Esophagus squamous epithelium (tissue), 5 donors: ENCODE measurements at regions not wholly inside any gene's neighbourhood (a gene's known extent, or its start where the extent isn't known, plus 50 kb on each side); places are given as distances from the start of the nearest gene placed in this dataset.

ENCODE experiments used
- DNase-seq: peaks from one replicate; lab custom pipeline; 2025; lab: John Stamatoyannopoulos, UW
- H3K27ac ChIP-seq, 4 donors: fragments of 200-600 bp; sonication (generic); one replicate each; pipeline ENCODE4 v1.5.1; 2016 to 2019; ENCODE audit warnings: mild to moderate bottlenecking in 1 of 4
- H3K27me3 ChIP-seq, 4 donors: fragments of 200-600 bp; sonication (generic); 1 replicate in 3 of 4; 2 replicates in 1 of 4; pipeline versions ENCODE4 v1.5.1 to v1.6.0; 2017 to 2021; ENCODE audit warnings: antibody characterized with exemption in 1 of 4
- H3K36me3 ChIP-seq, 3 donors: fragments of 200-600 bp; sonication (generic); one replicate each; pipeline ENCODE4 v1.5.1; 2016 to 2019
- H3K4me1 ChIP-seq, 3 donors: fragments of 200-600 bp; sonication (generic); one replicate each; pipeline ENCODE4 v1.5.1; 2017 to 2019
- H3K4me3 ChIP-seq, 4 donors: fragments of 200-600 bp; sonication (generic); 1 replicate in 3 of 4; 2 replicates in 1 of 4; pipeline ENCODE4 v1.5.1; 2016 to 2019; ENCODE audit warnings: mild to moderate bottlenecking in 2 of 4, moderate library complexity in 1 of 4
- H3K9me3 ChIP-seq, 3 donors: fragments of 200-600 bp; sonication (generic); one replicate each; pipeline ENCODE4 v1.5.1; 2016 to 2019
- POLR2A ChIP-seq, 4 donors: fragments of 450-650 bp; IDR thresholded peaks; one replicate each; pipeline ENCODE4 v1.6.1; 2017; ENCODE audit warnings: antibody characterized with exemption in 4 of 4, mild to moderate bottlenecking in 4 of 4, moderate library complexity in 3 of 4
- WGBS, 2 donors: methylation state at CpG; one replicate each; pipeline ENCODE4 v1.1.5; 2018; 5-methylcytosine and 5-hydroxymethylcytosine counted together
- intact Hi-C: fragments of 100-400 bp; cut with DNase I; formaldehyde crosslinking; loops from one replicate; pipeline ENCODE4 v1.15.0; 2022
- TF ChIP-seq, protein P1 (sequence below), 6 experiments: fragments of 450-650 bp in 4 of 6; fragments of 200-600 bp in 2 of 6; sonication (generic) in 2 of 6; IDR thresholded peaks; one replicate each; pipeline ENCODE4 v1.5.1; 2016 to 2019; ENCODE audit warnings: antibody characterized with exemption in 6 of 6, mild to moderate bottlenecking in 4 of 6, moderate library complexity in 4 of 6
- donor health status: DM: yes; HTN: yes; CAD: no.

- TF ChIP-seq POLR2A (IDR thresholded peaks at IDR 0.05), result no peak
- TF ChIP-seq, protein P1, sequence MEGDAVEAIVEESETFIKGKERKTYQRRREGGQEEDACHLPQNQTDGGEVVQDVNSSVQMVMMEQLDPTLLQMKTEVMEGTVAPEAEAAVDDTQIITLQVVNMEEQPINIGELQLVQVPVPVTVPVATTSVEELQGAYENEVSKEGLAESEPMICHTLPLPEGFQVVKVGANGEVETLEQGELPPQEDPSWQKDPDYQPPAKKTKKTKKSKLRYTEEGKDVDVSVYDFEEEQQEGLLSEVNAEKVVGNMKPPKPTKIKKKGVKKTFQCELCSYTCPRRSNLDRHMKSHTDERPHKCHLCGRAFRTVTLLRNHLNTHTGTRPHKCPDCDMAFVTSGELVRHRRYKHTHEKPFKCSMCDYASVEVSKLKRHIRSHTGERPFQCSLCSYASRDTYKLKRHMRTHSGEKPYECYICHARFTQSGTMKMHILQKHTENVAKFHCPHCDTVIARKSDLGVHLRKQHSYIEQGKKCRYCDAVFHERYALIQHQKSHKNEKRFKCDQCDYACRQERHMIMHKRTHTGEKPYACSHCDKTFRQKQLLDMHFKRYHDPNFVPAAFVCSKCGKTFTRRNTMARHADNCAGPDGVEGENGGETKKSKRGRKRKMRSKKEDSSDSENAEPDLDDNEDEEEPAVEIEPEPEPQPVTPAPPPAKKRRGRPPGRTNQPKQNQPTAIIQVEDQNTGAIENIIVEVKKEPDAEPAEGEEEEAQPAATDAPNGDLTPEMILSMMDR (IDR thresholded peaks at IDR 0.05), result no peak
- no peaks in the 10 kb centered on the region for H3K36me3 ChIP-seq
- 72% methylated on average over 2 of the region's 2 CpGs for WGBS, 2 donors
- no peak for DNase-seq
- no peaks in the 10 kb centered on the region for H3K9me3 ChIP-seq
- peaks cover 0 to 32% (median 6%) of the 10 kb centered on the region in 3 donors for H3K4me1 ChIP-seq
- intact Hi-C loops, result no loop called here
- no peaks in the 10 kb centered on the region for H3K27me3 ChIP-seq
- H3K4me3 ChIP-seq, result no peak overlapping the region
- peak overlapping the region in 1 of 4 donors; percentile 25 for H3K27ac ChIP-seq
Measured at GRCh38 chr21:17372200-17372599, 140.6 kb upstream of the CXADR start.

DNA sequence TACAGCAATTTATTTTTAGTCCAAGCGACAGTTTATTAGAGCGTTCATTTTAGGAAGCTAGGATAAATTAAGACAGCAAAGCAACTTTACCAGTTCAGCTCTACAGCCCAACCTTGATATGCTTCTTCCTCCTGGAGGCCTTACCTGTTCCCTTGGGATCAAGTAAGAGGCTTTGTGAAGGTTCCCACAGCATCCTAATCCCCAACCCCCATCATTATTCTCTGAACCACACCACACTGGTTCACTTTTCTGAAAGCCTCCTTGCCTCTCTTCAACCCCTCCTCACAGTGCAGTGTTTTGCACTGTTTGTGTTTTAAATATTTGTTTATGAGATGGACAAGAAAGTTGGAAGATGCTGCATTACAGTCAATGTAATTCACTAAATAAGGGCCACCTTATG lies 126.3 kb upstream of the CXADR start:
- Histone ChIP-seq H3K4me1 (peaks cover 0 to 10% (median 0%) of the 10 kb centered on the region in 3 donors), H3K4me3 (no peak overlapping the region), H3K9me3 (peaks cover 0 to 6% (median 3%) of the 10 kb centered on the region in 3 donors), H3K36me3 (no peaks in the 10 kb centered on the region), H3K27ac (no peak overlapping the region), H3K27me3 (no peaks in the 10 kb centered on the region)
- TF ChIP-seq POLR2A (IDR thresholded peaks at IDR 0.05), result no peak
- TF ChIP-seq, protein P1 (IDR thresholded peaks at IDR 0.05), result no peak
- 22 to 35% methylated on average over 2 of the region's 2 CpGs for WGBS, 2 donors
- DNase-seq, result no peak
- intact Hi-C loops, result no loop called here

DNA sequence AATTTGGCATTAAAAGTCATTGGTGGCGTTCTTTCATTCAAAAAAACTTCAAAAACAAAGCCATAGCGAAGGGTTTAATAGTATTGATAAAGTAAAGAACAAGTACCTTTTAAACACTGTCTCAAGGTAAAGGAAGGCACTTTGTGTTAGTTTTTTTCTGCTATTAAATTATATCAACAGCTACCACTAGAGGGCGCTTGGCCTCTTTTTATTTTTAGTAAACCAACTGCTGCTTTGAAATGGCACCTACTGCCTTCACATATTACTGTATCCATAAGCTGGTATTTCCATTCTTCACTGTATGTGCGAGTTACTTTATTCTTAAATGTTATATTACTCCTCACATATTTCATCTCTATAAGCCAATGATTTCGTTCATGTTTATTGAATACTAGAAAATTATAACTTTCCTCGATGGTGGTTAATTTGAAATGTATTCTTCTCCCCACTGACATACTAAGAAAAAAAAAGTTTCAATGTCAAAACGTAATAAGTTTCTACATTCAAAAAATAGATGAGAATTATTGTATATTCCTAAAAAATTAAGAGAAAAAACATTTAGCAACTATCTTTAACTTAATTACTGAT lies 125.7 kb upstream of the CXADR start:
- H3K4me1 ChIP-seq, result peaks cover 0 to 16% (median 0%) of the 10 kb centered on the region in 3 donors
- intact Hi-C loops, result no loop called here
- no peak for TF ChIP-seq POLR2A (IDR thresholded peaks at IDR 0.05)
- TF ChIP-seq, protein P1 (IDR thresholded peaks at IDR 0.05), result peak; percentile 66 to 85 (median 76)
- 11 to 18% methylated on average over 7 of the region's 7 CpGs for WGBS, 2 donors
- no peaks in the 10 kb centered on the region for H3K36me3 ChIP-seq
- H3K27me3 ChIP-seq, result no peaks in the 10 kb centered on the region
- no peak for DNase-seq
- H3K27ac ChIP-seq, result no peak overlapping the region
- no peak overlapping the region for H3K4me3 ChIP-seq
- peaks cover 0 to 6% (median 3%) of the 10 kb centered on the region in 3 donors for H3K9me3 ChIP-seq

GRCh38 chr21:17388226-17388625 lies 124.6 kb upstream of the CXADR start:
- WGBS, 2 donors, result 58 to 72% methylated on average over 3 of the region's 4 CpGs
- peaks cover 0 to 21% (median 0%) of the 10 kb centered on the region in 3 donors for H3K4me1 ChIP-seq
- TF ChIP-seq, protein P1 (IDR thresholded peaks at IDR 0.05), result no peak
- no peak for TF ChIP-seq POLR2A (IDR thresholded peaks at IDR 0.05)
- H3K4me3 ChIP-seq, result no peak overlapping the region
- no peaks in the 10 kb centered on the region for H3K36me3 ChIP-seq
- intact Hi-C loops, result no loop called here
- no peaks in the 10 kb centered on the region for H3K27me3 ChIP-seq
- no peaks in the 10 kb centered on the region for H3K9me3 ChIP-seq
- H3K27ac ChIP-seq, result no peak overlapping the region
- no peak for DNase-seq

- Histone ChIP-seq H3K27ac (no peak overlapping the region), H3K9me3 (no peaks in the 10 kb centered on the region), H3K27me3 (no peaks in the 10 kb centered on the region), H3K4me3 (no peak overlapping the region), H3K36me3 (no peaks in the 10 kb centered on the region), H3K4me1 (peaks cover 0 to 21% (median 0%) of the 10 kb centered on the region in 3 donors)
- 37 to 62% methylated on average over 1 of the region's 1 CpG for WGBS, 2 donors
- DNase-seq, result no peak
- TF ChIP-seq POLR2A (IDR thresholded peaks at IDR 0.05), result no peak
- TF ChIP-seq, protein P1 (IDR thresholded peaks at IDR 0.05), result no peak
- intact Hi-C loops, result no loop called here
Measured at GRCh38 chr21:17389311-17389710, 123.5 kb upstream of the CXADR start.
